Activated T-helper 9 cell treated with anti-CD3 and anti-CD28 coated beads, Interleukin-2, amount 50 U/mL, for 16 hours (primary cell): ENCODE measurements at regions not wholly inside any gene's neighbourhood (a gene's known extent, or its start where the extent isn't known, plus 50 kb on each side); places are given as distances from the start of the nearest gene placed in this dataset.
A peak's percentile ranks its signal among the peaks of the same experiment; 100 is the strongest.

Experiments used
- DNase-seq: peaks from one replicate; pipeline ENCODE4 v3.0.0-alpha.2; 2020; ENCODE audit warnings: low read depth

GRCh38 chr10:43818687-43819086 lies 170.0 kb upstream of the ZNF32 start:
- DNase-seq, result no peak

GRCh38 chr10:43817368-43817767 lies 168.7 kb upstream of the ZNF32 start:
- no peak for DNase-seq

- DNase-seq, result peak; percentile 36
Observed at GRCh38 chr10:43816351-43817321, 168.0 kb upstream of the ZNF32 start.

- DNase-seq, result no peak
Observed at GRCh38 chr10:43815181-43815885, 166.7 kb upstream of the ZNF32 start.

GRCh38 chr10:43814663-43815062 lies 166.0 kb upstream of the ZNF32 start:
- DNase-seq, result no peak

- no peak for DNase-seq
Observed at GRCh38 chr10:43811871-43812270, 163.2 kb upstream of the ZNF32 start.

GRCh38 chr10:43809211-43809930 lies 160.7 kb upstream of the ZNF32 start:
- DNase-seq, result no peak

GRCh38 chr10:43808136-43808535 lies 159.5 kb upstream of the ZNF32 start:
- DNase-seq, result no peak

- no peak for DNase-seq
Observed at GRCh38 chr10:43806831-43807640, 158.4 kb upstream of the ZNF32 start.

- no peak for DNase-seq
Observed at GRCh38 chr10:43803791-43804190, 155.1 kb upstream of the ZNF32 start.

- DNase-seq, result no peak
Observed at GRCh38 chr10:43802988-43803696, 154.5 kb upstream of the ZNF32 start.

GRCh38 chr10:43801626-43802025 lies 152.9 kb upstream of the ZNF32 start:
- no peak for DNase-seq

- no peak for DNase-seq
Observed at GRCh38 chr10:43801140-43801539, 152.5 kb upstream of the ZNF32 start.

- DNase-seq, result no peak
Observed at GRCh38 chr10:43796781-43797180, 148.1 kb upstream of the ZNF32 start.

- no peak for DNase-seq
Observed at GRCh38 chr10:43795639-43796038, 147.0 kb upstream of the ZNF32 start.

- DNase-seq, result no peak
Observed at GRCh38 chr10:43795093-43795492, 146.4 kb upstream of the ZNF32 start.

- no peak for DNase-seq
Observed at GRCh38 chr10:43794181-43794815, 145.6 kb upstream of the ZNF32 start.

- DNase-seq, result no peak
Observed at GRCh38 chr10:43793704-43794103, 145.0 kb upstream of the ZNF32 start.

- no peak for DNase-seq
Observed at GRCh38 chr10:43790147-43790546, 141.5 kb upstream of the ZNF32 start.

GRCh38 chr10:43785252-43785651 lies 136.6 kb upstream of the ZNF32 start:
- DNase-seq, result no peak

GRCh38 chr10:43782814-43783213 lies 134.1 kb upstream of the ZNF32 start:
- no peak for DNase-seq
